BJ (cell line): ENCODE measurements at regions not wholly inside any gene's neighbourhood (a gene's known extent, or its start where the extent isn't known, plus 50 kb on each side); places are given as distances from the start of the nearest gene placed in this dataset.

Experiments
- CTCF ChIA-PET: fragments of 350-600 bp; formaldehyde crosslinking; extraction: SDS; loops from one replicate; lab custom pipeline; 2021; ENCODE audit warnings: antibody characterized with exemption, inconsistent platforms; lab: Yijun Ruan, JAX
- POLR2A ChIA-PET: fragments of 300-600 bp; sonication (Branson Sonifier 250); formaldehyde crosslinking; extraction: SDS; loops from one replicate; lab custom pipeline; 2021; ENCODE audit warnings: antibody characterized with exemption; lab: Charles Lee
- DNase-seq: peaks from one replicate; pipeline ENCODE4 v3.0.0-alpha.2; 2011; ENCODE audit warnings: low read depth
- H3K27me3 ChIP-seq: 2 replicates; pipeline ENCODE4 v1.6.0; 2011; ENCODE audit warnings: low read length; ENCODE audit not compliant: control insufficient read depth, insufficient read depth
- H3K36me3 ChIP-seq: 2 replicates; pipeline ENCODE4 v1.5.1; 2011; ENCODE audit warnings: low read length; ENCODE audit not compliant: control insufficient read depth, insufficient read depth
- H3K4me3 ChIP-seq: 2 replicates; pipeline ENCODE4 v1.5.1; 2011; ENCODE audit warnings: low read depth, mild to moderate bottlenecking, control low read depth, low read length
- CTCF ChIP-seq: IDR thresholded peaks from 2 replicates; pipeline ENCODE4 v1.5.1; 2011; ENCODE audit warnings: low read depth, mild to moderate bottlenecking, control low read depth, inconsistent platforms, low read length, moderate library complexity; ENCODE audit not compliant: insufficient read depth

GRCh38 chr6:41452763-41453162, 93.4 kb upstream of the FOXP4 start:
- POLR2A ChIA-PET, result no interaction called here
- peaks cover 20% of the 10 kb centered on the region for H3K27me3 ChIP-seq

GRCh38 chr6:41453244-41453643, 92.9 kb upstream of the FOXP4 start:
- Histone ChIP-seq H3K36me3 (no peaks in the 10 kb centered on the region), H3K27me3 (peaks cover 22% of the 10 kb centered on the region), H3K4me3 (no peak overlapping the region)
- TF ChIP-seq CTCF, result no peak
- DNase-seq, result no peak
- POLR2A ChIA-PET, result no interaction called here
- CTCF ChIA-PET, result interaction anchor here (1.0 to 2.3 kb wide), 3 partner anchors 8 to 85 kb away, joined by 3 to 6 read pairs (median 6); no protein-coding TSS in a partner anchor

More at GRCh38 chr6:41452763-41453162, 93.4 kb upstream of the FOXP4 start:
- no peak for DNase-seq
- Histone ChIP-seq H3K36me3 (no peaks in the 10 kb centered on the region), H3K4me3 (no peak overlapping the region)
- no peak for TF ChIP-seq CTCF
- CTCF ChIA-PET, result interaction anchor here (1.0 to 2.3 kb wide), 3 partner anchors 8 to 84 kb away, joined by 3 to 6 read pairs (median 6); no protein-coding TSS in a partner anchor

GRCh38 chr6:41454189-41454789, 91.9 kb upstream of the FOXP4 start:
- H3K36me3 ChIP-seq, result no peaks in the 10 kb centered on the region
- no peak overlapping the region for H3K4me3 ChIP-seq
- DNase-seq, result no peak
- peaks cover 22% of the 10 kb centered on the region for H3K27me3 ChIP-seq
- CTCF ChIA-PET, result interaction anchor here (1.1 to 2.3 kb wide), 3 partner anchors 9 to 86 kb away, joined by 3 to 6 read pairs (median 4); no protein-coding TSS in a partner anchor
- POLR2A ChIA-PET, result no interaction called here
- no peak for TF ChIP-seq CTCF

- no peak for DNase-seq
- no peak overlapping the region for H3K4me3 ChIP-seq
- TF ChIP-seq CTCF, result no peak
- H3K36me3 ChIP-seq, result no peaks in the 10 kb centered on the region
- POLR2A ChIA-PET, result no interaction called here
- CTCF ChIA-PET, result interaction anchor here (1.1 kb wide), 1 partner anchor 8 kb away, joined by 3 read pairs; no protein-coding TSS in a partner anchor
- peaks cover 19% of the 10 kb centered on the region for H3K27me3 ChIP-seq
Measured at GRCh38 chr6:41455410-41455809, 90.8 kb upstream of the FOXP4 start.

- DNase-seq, result no peak
- POLR2A ChIA-PET, result no interaction called here
- TF ChIP-seq CTCF, result no peak
- H3K36me3 ChIP-seq, result no peaks in the 10 kb centered on the region
- peaks cover 17% of the 10 kb centered on the region for H3K27me3 ChIP-seq
- CTCF ChIA-PET, result interaction anchor here (1.1 to 1.2 kb wide), 2 partner anchors 12 to 87 kb away, joined by 3 read pairs; no protein-coding TSS in a partner anchor
- no peak overlapping the region for H3K4me3 ChIP-seq
Measured at GRCh38 chr6:41455818-41456217, 90.4 kb upstream of the FOXP4 start.
